Fibroblast of skin of left biceps (primary cell): ENCODE measurements at regions not wholly inside any gene's neighbourhood (a gene's known extent, or its start where the extent isn't known, plus 50 kb on each side); places are given as distances from the start of the nearest gene placed in this dataset.
"Not testable (repeated sequence)": the region's sequence is repeated elsewhere in the genome, so short reads cannot be mapped to it uniquely, and the experiment has no call there.

ENCODE experiments used
- DNase-seq, 2 experiments: peaks; one replicate each; pipeline ENCODE4 v3.0.0-alpha.2; 2013; ENCODE audit warnings: low read depth in 2 of 2

- DNase-seq, result no peak
Observed at GRCh38 chr2:22952656-22953225, 432.2 kb upstream of the KLHL29 start.

DNA sequence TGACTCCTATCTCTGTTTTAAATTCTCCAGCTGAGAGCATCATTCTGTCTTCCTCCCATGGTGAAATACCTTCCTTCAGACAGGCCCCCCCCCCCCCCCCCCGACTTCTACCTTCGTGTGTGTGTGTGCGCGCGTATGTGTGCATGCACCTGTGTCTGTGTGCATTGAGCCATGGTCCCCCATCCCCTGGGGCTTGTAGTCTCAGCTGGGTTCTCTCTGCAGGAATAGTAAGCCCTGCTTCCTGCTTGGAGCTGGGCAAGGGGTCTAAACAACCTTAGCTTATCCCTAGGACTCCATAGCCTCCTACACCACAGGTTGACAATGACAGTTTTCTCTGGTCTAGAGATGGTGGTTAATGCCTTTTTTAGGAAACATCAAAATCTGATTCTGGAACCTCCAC is 427.5 kb upstream of the KLHL29 start:
- no peak for DNase-seq

- DNase-seq, result no peak
Observed at GRCh38 chr2:22958308-22958707, 426.7 kb upstream of the KLHL29 start.

DNA sequence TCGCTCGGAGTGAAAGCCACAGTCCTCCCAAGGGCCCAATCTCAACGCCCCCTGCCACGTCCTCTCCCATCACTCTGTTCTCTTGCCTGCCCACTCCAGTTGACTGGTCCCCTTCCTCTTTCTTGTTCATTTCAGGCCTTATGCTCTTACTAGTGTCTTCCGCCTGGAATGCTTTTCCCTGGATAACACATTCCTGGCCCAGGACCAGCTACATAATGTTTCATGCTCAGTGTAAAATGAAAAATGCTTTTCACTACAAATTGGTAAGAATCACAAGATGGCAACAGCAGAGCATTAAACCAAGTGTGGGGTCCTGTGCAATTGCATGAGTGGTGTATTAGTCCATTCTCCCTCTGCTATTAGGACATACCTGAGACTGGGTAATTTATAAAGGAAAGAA is 417.2 kb upstream of the KLHL29 start:
- no peak for DNase-seq

DNA sequence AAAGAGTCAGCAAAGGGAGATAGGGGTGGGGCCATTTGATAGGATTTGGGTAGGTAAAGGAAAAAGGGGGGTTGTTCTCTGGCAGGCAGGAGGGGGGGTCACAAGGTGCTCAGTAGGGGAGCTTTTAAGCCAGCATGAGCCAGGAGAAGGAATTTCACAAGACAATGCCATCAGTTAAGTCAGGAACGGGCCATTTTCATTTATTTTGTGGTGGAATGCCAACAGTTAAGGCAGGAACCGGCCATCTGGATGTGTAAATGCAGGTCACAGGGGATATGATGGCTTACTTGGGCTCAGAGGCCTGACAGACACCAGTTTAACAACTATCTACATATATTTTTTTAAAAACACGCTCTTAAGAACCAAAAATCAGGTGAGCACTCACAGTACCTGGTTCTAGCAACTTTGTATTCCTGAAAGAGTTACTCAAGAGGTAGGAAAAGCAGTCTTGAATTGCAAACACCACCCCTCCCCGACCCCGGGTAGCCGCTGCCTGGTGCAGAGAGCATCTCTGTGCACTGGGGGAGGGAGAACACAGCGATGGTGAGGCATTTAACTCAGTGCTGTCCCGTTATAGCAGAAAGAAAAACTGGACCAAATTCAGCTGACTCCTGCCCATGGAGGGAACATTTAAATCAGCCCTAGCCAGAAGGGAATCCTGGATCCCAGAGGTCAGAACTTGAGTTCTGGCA is 414.5 kb upstream of the KLHL29 start:
- no peak for DNase-seq

GRCh38 chr2:22970991-22971390 is 414.0 kb upstream of the KLHL29 start:
- DNase-seq, result no peak

- no peak for DNase-seq
Observed at GRCh38 chr2:22981785-22982184, 403.2 kb upstream of the KLHL29 start.

DNA sequence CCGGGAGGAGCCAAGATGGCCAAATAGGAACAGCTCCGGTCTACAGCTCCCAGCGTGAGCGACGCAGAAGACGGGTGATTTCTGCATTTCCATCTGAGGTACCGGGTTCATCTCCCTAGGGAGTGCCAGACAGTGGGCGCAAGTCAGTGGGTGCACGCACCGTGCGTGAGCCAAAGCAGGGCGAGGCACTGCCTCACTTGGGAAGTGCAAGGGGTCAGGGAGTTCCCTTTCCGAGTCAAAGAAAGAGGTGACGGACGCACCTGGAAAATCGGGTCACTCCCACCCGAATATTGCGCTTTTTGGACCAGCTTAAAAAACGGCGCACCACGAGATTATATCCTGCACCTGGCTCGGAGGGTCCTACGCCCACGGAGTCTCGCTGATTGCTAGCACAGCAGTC is 400.8 kb upstream of the KLHL29 start:
- not testable (repeated sequence) for DNase-seq

GRCh38 chr2:22990246-22990645 is 394.7 kb upstream of the KLHL29 start:
- DNase-seq, result no peak

DNA sequence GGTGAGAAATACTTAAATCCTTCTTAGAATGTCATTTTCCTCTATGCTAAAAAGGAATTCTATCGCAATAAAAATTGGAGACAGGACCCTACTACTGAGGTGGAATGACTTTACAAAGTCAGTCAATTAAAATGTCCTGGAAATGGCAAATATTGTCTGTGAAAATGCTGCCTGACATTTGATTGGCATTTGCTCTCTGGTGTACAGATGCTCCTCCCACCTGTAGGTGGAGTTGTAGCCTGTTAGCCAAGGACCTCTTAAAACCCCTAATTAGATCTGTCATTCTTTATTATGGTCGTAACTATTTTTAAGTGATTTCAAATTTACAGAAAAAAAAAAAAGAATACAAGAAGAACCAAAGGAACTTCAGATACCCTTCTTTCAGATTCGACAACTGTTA is 393.1 kb upstream of the KLHL29 start:
- no peak for DNase-seq

- DNase-seq, result no peak
Observed at GRCh38 chr2:22992441-22992840, 392.5 kb upstream of the KLHL29 start.

DNA sequence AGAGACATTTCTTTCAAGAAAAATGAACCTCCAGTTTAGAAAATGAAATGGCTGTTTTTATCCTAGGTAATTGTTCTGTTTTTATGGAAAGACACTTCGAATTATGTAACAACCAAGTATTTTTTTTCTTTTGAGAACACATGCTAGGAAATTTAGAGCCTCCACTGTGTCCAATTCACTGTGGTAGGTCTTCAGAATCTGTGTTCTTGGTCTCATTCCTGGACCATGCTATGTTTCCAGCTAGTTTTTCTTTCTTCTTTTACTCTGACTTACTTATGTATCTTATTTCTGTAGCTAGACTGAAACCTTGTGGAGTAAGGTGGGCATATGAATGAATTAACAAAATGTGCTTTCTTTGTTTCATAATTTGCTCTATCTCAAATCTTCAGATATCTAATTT is 391.7 kb upstream of the KLHL29 start:
- DNase-seq, result no peak

- DNase-seq, result no peak
Observed at GRCh38 chr2:22995576-22995975, 389.4 kb upstream of the KLHL29 start.

- DNase-seq, result no peak
Observed at GRCh38 chr2:22996911-22997310, 388.1 kb upstream of the KLHL29 start.

- DNase-seq, result peak; percentile 14 to 16
Observed at GRCh38 chr2:22998359-22998758, 386.6 kb upstream of the KLHL29 start.

- no peak for DNase-seq
Observed at GRCh38 chr2:22999951-23000350, 385.0 kb upstream of the KLHL29 start.

- no peak for DNase-seq
Observed at GRCh38 chr2:23002234-23002633, 382.7 kb upstream of the KLHL29 start.

DNA sequence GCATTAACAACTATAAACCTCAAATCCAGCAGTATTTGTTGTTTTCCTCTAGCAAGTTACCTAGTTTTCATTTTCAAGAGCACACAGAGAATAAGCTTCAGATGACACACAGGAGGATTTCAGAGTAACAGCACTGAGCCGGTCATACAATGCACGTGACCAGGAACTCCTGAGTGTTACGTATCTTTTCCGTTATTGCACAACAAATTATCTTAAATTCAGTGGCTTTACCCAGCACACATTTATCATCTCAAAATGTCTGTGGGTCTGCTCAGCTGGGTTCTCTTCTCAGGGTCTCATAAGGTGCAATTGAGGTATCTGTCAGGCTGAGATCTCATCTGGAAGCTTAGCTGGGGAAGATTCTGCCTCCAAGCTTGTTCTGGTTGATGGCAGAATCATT is 379.5 kb upstream of the KLHL29 start:
- no peak for DNase-seq

GRCh38 chr2:23007631-23008235 is 377.2 kb upstream of the KLHL29 start:
- no peak for DNase-seq

- no peak for DNase-seq
Observed at GRCh38 chr2:23008440-23008839, 376.5 kb upstream of the KLHL29 start.

GRCh38 chr2:23008951-23009350 is 376.0 kb upstream of the KLHL29 start:
- no peak for DNase-seq

DNA sequence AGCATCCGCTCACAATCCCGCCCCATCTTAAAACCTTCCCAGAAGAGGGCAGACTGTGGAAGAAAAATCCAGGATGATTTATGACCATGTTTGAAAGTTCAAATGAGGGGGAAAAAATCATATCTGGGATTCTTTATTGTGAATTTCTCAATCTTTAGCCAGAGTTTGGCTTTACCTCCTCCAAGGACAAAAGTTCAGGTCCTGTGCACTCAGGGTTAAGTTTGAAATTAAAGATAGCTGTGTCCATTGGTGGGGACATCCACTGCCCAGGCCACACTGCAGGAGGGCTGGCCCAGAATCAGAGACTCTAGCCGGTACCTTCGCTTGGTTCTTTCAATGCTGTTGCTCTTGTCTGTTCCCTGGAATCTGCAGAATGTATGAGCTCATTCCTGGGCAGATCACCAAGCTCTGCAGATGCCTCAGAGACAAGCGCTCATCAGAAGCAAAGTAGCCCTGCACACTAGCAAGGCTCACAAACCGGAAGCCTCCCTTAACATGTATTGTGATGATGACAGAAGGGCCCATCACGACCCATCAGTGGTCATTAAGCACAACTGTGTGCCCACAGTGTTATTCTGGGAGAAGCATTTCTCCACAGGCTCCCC is 375.3 kb upstream of the KLHL29 start:
- peak; percentile 49 to 64 for DNase-seq

- no peak for DNase-seq
Observed at GRCh38 chr2:23012499-23012898, 372.5 kb upstream of the KLHL29 start.
